Stimulated activated CD4-positive, alpha-beta T cell treated with anti-CD3 and anti-CD28 coated beads, Interleukin-4, amount 100 ng/mL, for 1 hour (primary cell): ENCODE measurements at regions not wholly inside any gene's neighbourhood (a gene's known extent, or its start where the extent isn't known, plus 50 kb on each side); places are given as distances from the start of the nearest gene placed in this dataset.
"Not testable (repeated sequence)": the region's sequence is repeated elsewhere in the genome, so short reads cannot be mapped to it uniquely, and the experiment has no call there.

Experiments
- DNase-seq: peaks from one replicate; pipeline ENCODE4 v3.0.0-alpha.2; 2020

DNA sequence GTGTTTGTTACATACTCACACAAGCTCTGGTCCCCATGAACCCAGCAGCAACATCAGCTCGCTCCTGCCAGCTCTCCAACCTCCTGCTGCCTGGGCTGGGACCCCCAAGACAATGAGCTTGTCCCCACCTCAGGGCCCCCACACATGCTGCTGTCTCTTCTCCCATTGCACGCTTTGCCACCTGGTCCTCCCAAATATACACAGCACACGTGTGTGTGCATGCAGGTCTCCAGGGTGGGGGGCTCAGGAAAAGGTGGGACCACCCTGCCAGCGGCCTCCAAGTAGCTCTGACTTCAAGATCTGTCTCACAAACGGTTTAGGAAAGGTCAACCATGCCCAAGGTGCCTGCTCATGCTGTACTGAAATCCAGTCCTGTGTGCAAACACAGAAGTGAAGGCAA, 68.1 kb upstream of the CCND1 start:
- DNase-seq, result no peak

DNA sequence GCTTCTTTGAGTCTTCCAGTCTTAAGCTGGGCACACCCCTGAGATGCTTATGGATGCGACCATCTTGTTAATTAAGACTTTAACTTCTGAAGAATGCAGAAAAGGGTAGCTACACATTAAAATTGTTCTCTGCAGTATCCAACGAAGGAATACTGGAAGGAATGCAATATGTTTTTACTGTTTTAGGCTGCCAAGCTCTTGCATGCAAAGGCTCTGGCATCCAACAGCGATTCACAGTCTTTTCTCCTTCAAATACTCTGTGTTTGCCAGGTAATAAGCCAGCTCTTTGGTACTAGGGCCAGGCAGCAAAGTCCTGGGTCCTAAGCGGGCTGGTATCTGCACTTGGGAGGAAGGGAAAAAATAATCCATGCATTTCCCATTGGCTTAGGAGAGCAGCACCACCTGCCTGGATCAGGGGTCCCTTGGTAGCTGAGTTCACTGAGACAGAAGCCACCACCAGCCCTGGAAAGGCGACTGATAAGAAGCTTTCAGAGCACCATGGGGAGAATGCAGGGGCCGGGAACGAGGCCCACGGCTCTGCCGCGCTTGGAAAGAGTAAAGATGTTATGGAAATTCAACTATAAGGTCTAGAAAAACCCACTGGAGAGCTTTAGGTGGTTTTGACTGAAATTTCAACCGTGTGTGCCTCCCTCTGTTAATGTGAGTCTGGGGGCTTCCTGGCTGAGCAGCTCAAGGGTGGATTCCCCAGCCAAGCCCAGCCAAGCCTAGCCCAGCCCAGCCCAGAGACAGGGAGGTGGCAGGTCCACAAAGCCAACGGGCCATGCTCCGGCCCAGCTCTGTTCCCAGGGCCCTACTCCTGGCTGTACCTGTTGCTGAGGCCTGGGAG, 67.0 kb upstream of the CCND1 start:
- no peak for DNase-seq

DNA sequence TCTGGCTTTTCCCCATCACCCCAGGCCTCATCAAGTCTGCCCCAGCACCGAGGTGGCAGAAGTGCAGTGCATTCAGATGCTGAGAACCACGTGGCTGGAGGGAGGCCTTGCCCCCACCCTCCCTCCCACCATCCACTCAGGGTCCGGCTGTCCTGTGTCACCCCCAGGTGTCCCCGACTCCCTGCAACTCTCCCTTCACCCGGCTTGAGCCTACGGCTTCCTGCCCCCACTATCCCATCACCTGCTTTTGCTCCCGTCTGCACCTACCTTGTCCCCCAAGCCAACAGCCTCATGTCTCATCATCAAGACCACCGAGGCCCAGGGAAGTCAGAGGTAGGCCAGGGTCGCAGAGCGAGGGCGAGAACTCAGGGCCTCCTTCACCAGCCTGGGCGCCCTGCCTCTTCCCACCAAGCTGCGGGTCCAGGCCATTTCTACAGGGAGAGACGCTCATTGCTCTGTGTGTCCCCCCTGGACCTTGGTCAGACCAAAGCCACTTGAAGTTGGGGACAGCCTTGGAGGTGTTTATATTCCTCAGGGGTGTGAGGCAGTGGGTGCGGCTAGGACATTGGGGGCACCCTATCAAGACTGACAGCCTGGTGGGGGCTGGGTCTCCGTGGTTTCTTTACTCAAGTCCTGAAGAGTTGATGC, 66.2 kb upstream of the CCND1 start:
- no peak for DNase-seq

DNA sequence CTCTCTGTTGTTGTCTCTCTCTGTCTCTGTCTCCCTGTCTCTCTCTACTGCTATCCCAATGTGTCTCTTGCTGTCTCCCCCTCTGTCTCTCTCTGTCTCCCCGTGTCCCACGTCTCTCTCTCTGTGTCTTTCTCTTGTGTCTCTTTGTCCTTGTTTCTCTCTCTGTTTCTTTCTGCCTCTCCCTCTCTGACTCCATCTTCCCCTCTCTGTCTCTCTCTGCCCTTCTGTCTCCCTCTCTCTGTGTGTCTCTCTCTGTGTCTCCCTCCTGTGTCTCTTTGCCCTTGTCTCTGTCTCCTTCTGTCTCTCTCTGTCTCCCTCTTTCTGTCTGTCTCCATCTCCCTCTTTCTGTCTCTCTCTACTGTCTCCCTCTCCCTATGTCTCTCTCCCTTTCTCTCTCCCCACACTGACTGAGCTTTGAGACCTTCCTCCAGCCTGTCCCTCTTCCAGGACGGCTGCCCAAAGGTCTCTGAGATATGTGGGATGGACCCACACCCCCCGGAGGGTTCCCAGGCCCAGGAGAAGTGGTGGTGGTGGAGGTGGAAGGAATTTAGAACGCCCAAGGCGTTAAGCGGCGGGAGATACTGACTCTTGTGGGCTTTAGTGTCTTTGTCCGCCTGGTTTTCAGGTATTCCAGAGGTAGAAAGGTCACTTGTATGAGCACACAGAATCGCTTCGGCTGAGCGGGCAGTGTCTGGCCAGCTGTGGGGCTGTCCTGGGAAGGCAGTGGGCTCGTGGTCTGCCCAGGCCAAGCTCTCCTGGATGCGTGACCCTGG, 65.5 kb upstream of the CCND1 start:
- no peak for DNase-seq

DNA sequence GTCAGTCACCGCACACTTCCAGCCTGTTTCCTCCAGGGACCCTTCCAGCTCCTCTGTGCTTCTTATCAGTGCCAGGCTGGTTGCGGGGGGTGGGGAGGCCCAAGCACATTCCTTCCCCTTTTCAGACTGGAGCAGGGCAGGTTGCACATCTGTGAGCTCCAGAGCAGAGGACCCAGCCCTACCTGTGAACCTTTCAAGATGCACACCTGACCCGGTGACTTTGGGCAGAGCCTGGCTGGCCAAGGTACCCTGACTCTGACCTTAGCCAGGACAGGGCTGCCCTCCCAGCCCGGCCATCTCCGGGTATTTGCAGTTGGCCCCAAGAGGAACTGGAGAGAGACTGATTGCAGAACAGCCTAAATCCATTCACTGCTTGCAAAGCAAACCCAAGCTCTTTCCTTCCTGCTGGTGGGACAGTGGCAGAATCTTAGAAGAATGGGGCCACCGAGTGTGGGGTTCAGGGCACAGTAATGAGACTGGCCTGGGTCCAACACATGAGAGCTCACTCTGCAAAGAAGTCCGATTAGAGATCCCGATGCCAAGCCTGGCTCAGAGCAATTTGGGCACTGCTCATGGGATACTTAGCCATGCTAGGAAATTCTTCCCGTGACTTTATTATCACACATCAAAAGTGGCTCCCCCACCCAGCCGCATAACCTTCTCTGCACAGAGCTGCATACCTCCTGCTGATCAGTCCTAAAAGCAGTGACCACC, 64.7 kb upstream of the CCND1 start:
- no peak for DNase-seq

DNA sequence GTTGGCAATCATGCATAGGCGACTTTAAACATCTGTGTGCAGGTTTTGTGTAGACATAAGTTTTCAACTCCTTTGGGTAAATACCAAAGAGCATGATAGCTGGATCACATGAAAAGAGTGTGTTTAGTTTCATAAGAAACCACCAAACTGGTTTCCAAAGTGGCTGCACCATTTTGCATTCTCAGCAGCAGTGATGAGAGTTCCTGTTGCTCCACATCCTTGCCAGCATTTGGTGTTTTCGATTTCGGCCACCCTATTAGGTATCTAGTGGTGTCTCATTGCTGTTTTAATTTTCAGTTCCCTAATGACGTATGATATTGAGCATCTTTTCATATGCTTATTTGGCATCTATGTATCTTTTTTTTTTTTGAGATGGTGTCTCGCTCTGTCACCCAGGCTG, 62.8 kb upstream of the CCND1 start:
- DNase-seq, result no peak

DNA sequence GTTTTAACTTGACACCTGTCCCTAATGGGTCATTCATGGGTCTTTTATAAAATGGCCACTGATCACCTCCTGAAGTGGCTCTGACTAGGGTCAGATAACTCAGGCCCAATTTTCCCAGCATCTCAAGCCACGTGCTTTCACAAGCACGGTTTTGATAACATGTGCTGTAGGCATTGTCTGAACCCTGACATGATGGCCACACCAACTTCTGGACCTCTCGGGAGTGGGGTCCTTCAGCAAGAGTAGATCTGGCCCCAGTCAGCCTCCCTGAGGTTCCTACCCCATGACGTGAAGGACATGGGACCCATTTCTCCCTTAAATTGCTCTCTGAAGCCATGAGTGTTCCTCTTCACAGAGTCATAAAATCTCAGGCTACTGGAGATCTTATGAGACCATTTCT, 60.4 kb upstream of the CCND1 start:
- no peak for DNase-seq

DNA sequence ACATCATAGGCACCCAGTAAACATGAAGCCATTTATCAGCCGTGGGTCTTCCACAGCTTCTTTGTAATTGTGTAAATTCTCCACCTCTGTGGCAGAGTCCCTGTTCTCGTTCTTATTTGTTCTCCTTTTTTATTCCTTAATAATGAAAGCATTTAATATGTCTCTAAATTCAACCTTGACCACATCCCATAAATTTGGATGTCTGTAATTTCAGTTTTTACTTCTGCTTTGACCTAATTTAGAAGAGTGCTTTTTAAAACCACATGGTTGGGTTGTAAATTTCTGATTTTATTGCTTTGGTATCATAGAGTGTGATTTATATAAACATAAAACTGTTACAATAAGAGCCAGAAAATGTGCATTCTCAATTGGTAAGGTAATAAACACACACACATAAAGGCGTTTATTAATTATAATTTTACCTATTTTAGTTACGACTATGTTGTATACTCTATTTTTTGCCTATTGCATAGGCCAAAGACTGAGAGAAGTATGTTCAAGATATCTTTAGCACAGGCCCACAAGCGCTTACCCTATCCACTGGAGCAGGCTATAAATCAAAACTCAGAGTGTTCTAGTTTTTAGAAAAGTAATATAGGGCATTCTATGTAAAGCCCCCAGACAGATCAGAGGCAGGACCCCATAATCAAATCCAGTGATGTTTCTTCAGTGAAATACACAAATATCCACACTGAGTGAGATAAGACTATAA, 58.0 kb upstream of the CCND1 start:
- DNase-seq, result no peak

DNA sequence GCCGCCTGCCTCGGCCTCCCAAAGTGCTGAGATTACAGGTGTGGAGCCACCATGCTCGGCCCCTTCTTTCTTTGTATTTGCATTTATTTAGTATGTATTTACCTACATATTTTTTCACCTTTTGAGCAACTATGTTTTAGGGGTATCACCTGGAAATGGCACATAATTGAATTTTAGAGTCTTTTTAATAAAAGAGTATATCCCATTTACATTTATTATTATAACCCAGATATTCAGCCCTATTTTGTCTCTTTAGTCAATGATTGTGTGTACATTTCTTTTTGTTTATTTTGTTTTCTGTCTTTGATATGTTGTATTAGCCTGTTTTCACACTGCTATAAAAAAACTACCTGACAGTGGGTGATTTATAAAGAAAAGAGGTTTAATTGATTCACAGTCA, 56.8 kb upstream of the CCND1 start:
- DNase-seq, result no peak

DNA sequence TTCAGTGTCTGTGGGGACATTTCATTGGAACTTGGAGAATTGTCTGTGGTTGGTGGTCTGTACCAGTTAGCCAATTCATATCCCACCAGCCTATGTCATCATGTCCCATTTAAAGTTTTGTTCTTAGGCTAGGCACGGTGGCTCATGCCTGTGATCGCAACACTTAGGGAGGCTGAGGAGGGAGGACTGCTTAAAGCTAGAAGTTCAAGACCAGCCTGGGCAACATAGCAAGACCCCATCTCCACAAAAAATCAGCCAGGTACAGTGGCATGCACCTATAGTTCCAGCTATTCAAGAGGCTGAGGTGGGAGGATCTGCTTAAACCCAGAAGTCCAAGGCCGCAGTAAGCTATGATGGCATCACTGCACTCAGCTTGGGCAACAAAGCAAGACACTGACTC, 55.6 kb upstream of the CCND1 start:
- no peak for DNase-seq

DNA sequence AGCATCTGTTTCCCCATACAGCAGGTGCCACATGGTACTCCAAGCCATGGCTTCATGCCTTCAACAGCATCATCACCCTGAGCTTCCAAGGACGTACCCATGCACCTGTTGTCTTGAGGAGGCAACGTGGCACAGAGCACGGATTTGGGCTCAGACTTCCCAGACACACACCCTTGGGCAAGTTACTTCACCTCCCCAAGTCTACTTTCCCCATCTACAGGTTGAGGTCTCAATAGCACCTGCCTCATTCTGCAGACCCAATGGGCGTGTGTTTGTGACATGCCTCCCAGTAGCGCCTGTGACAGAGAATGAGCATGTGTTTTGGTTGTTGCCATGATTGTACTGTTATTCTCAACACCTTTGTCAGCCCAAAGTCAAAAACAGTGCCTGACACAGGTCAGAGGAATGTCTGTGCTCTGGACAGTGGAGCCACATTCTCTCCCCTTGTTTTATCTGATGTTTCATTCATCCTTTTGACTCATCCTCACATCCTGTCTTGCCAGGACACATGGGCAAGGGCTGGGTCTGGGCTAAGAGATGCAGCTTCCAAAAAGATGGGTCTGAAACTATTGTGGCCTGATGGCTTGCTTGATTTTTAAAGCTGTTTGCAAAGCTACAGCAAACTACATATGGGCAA, 53.4 kb upstream of the CCND1 start:
- DNase-seq, result no peak

DNA sequence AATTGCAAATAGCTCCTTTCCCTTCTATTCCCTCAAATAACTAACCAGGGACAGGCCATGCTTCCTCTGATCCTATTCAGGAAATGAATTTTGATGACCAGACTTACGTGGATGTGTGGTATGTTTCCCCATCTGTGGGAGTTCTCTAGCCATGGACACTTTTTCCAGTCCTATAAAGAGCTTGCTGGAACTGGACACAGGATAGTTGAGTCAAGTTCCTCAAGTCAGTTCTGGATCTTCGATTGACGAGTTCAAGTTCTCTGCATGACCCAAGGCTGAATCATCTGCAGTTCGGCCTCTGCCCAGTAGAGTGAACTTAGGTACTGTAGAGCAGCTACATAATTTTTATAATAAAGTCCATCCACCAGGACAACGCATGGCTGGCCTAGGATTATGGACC, 52.7 kb upstream of the CCND1 start:
- no peak for DNase-seq

DNA sequence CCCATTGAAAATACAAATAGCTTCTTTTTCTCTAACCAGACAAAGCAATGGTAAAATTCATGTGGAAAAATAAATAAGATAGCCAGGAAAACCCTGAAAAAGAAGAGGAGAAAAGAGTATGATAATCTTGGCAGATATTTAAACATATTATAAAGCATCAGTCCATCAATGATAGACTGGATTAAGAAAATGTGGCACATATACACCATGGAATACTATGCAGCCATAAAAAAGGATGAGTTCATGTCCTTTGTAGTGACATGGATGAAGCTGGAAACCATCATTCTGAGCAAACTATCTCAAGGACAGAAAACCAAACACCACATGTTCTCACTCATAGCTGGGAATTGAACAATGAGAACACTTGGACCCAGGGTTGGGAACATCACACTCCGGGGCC, 50.9 kb upstream of the CCND1 start:
- not testable (repeated sequence) for DNase-seq
